SK-N-SH (cell line): ENCODE measurements at regions not wholly inside any gene's neighbourhood (a gene's known extent, or its start where the extent isn't known, plus 50 kb on each side); places are given as distances from the start of the nearest gene placed in this dataset.

Experiments
- CTCF ChIA-PET: fragments of 300-600, 350-600 bp; formaldehyde crosslinking; extraction: SDS; loops from one replicate; lab custom pipeline; 2021; lab: Yijun Ruan, JAX
- POLR2A ChIA-PET: fragments of 350-600 bp; sonication (Branson Sonifier 250); formaldehyde crosslinking; extraction: SDS; loops from one replicate; lab custom pipeline; 2020; ENCODE audit warnings: antibody characterized with exemption, inconsistent platforms; lab: Yijun Ruan, JAX
- DNase-seq: peaks from one replicate; pipeline ENCODE4 v3.0.0; 2012
- H2AFZ ChIP-seq: fragments of 200-600 bp; sonication (generic); 2 replicates; pipeline ENCODE4 v1.8.1; 2016; ENCODE audit warnings: antibody characterized with exemption, mild to moderate bottlenecking, low read depth
- H3F3A ChIP-seq: fragments of 200-600 bp; sonication (generic); replicated peaks from 2 replicates; pipeline ENCODE3; 2016; ENCODE audit warnings: antibody characterized with exemption, mild to moderate bottlenecking; ENCODE audit not compliant: insufficient read depth
- H3K27ac ChIP-seq, 2 experiments: fragments of 200-500 bp in 1 of 2; fragments of 200-600 bp in 1 of 2; sonication (Bioruptor generic) in 1 of 2; sonication (generic), shearing (Covaris generic) in 1 of 2; 2 replicates each; pipeline versions ENCODE4 v1.5.1 to v1.6.1; 2014 to 2016; ENCODE audit warnings: low read depth in 2 of 2, inconsistent platforms in 1 of 2, low read length in 1 of 2, mild to moderate bottlenecking in 1 of 2, mixed read lengths in 1 of 2
- H3K27me3 ChIP-seq: fragments of 200-600 bp; sonication (generic), shearing (Covaris generic); 2 replicates; pipeline ENCODE4 v1.6.1; 2016; ENCODE audit warnings: mixed run types; ENCODE audit not compliant: insufficient read depth
- H3K36me3 ChIP-seq, 2 experiments: fragments of 200-500 bp in 1 of 2; fragments of 200-600 bp in 1 of 2; sonication (Bioruptor generic) in 1 of 2; sonication (generic) in 1 of 2; replicated peaks in 1 of 2; 2 replicates each; pipeline versions ENCODE3 to v1.5.1; 2014 to 2016; ENCODE audit warnings: low read length in 1 of 2, mild to moderate bottlenecking in 1 of 2; ENCODE audit not compliant: insufficient read depth in 2 of 2, control insufficient read depth in 1 of 2
- H3K4me1 ChIP-seq, 2 experiments: fragments of 200-500 bp in 1 of 2; fragments of 200-600 bp in 1 of 2; sonication (Bioruptor generic) in 1 of 2; sonication (generic), shearing (Covaris generic) in 1 of 2; 2 replicates each; pipeline versions ENCODE4 v1.5.1 to v1.6.1; 2014 to 2016; ENCODE audit warnings: low read depth in 1 of 2, low read length in 1 of 2, mixed run types in 1 of 2; ENCODE audit not compliant: insufficient read depth in 2 of 2, control insufficient read depth in 1 of 2
- H3K4me2 ChIP-seq: fragments of 200-600 bp; sonication (generic), shearing (Covaris generic); 2 replicates; pipeline ENCODE4 v1.6.1; 2017; ENCODE audit warnings: mixed run types
- H3K4me3 ChIP-seq, 2 experiments: fragments of 200-500 bp in 1 of 2; fragments of 200-600 bp in 1 of 2; sonication (Bioruptor generic) in 1 of 2; sonication (generic), shearing (Covaris generic) in 1 of 2; 2 replicates each; pipeline versions ENCODE4 v1.5.1 to v1.8.1; 2014 to 2016; ENCODE audit warnings: low read depth in 2 of 2, inconsistent platforms in 1 of 2, low read length in 1 of 2, mild to moderate bottlenecking in 1 of 2, mixed read lengths in 1 of 2, moderate library complexity in 1 of 2
- H3K79me2 ChIP-seq: fragments of 200-600 bp; sonication (generic); 2 replicates; pipeline ENCODE4 v1.8.1; 2017; ENCODE audit warnings: mild to moderate bottlenecking; ENCODE audit not compliant: insufficient read depth
- H3K9ac ChIP-seq: fragments of 200-600 bp; sonication (generic); 2 replicates; pipeline ENCODE4 v1.6.1; 2017; ENCODE audit warnings: mixed run types
- H3K9me2 ChIP-seq: fragments of 200-600 bp; sonication (generic); 2 replicates; pipeline ENCODE4 v1.6.1; 2017; ENCODE audit warnings: mixed run types
- H3K9me3 ChIP-seq: fragments of 200-600 bp; sonication (generic); 2 replicates; pipeline ENCODE4 v1.6.1; 2017; ENCODE audit warnings: mixed run types, mild to moderate bottlenecking, moderate library complexity
- H4K20me1 ChIP-seq: fragments of 200-600 bp; sonication (generic); 2 replicates; pipeline ENCODE4 v1.6.1; 2017; ENCODE audit warnings: mild to moderate bottlenecking, mixed run types; ENCODE audit not compliant: insufficient read depth
- CHD2 ChIP-seq: fragments of 150-350 bp; IDR thresholded peaks from 2 replicates; pipeline ENCODE4 v1.6.1; 2018; ENCODE audit warnings: low read length; ENCODE audit not compliant: partially characterized antibody
- FOSL2 ChIP-seq: IDR thresholded peaks from 2 replicates; pipeline ENCODE4 v1.4.0; 2012; ENCODE audit warnings: low read depth, mild to moderate bottlenecking, moderate library complexity, borderline replicate concordance
- FOXJ3 ChIP-seq: sonication (generic); formaldehyde crosslinking; IDR thresholded peaks from 2 replicates; pipeline ENCODE4 v1.5.1; 2020; ENCODE audit warnings: mild to moderate bottlenecking, missing genetic modification reagents
- GABPA ChIP-seq: IDR thresholded peaks from 2 replicates; pipeline ENCODE4 v1.4.0; 2012; ENCODE audit warnings: low read depth, mild to moderate bottlenecking
- GATA2 ChIP-seq: sonication (generic); formaldehyde crosslinking; IDR thresholded peaks from 2 replicates; pipeline ENCODE4 v1.5.0; 2020; ENCODE audit warnings: mild to moderate bottlenecking, missing genetic modification reagents
- JUND ChIP-seq: IDR thresholded peaks from 2 replicates; pipeline ENCODE4 v1.4.0; 2012
- NFIC ChIP-seq: IDR thresholded peaks from 2 replicates; pipeline ENCODE4 v1.4.0; 2012; ENCODE audit warnings: borderline replicate concordance
- RCOR1 ChIP-seq: fragments of 150-350 bp; IDR thresholded peaks from 2 replicates; pipeline ENCODE4 v1.6.1; 2017; ENCODE audit warnings: antibody characterized with exemption, low read length
- RFX5 ChIP-seq: IDR thresholded peaks from 2 replicates; pipeline ENCODE4 v1.6.1; 2012; ENCODE audit warnings: mild to moderate bottlenecking, improper control_type of control experiment, low read length
- SIN3A ChIP-seq: IDR thresholded peaks from 2 replicates; pipeline ENCODE4 v1.6.1; 2012; ENCODE audit warnings: low read depth, mild to moderate bottlenecking, low read length, moderate library complexity, borderline replicate concordance
- TAF1 ChIP-seq: IDR thresholded peaks from 2 replicates; pipeline ENCODE4 v1.6.1; 2012; ENCODE audit warnings: low read depth, mild to moderate bottlenecking, low read length, moderate library complexity, borderline replicate concordance
- TCF12 ChIP-seq: IDR thresholded peaks from 2 replicates; pipeline ENCODE4 v1.4.0; 2012
- TEAD4 ChIP-seq: IDR thresholded peaks from 2 replicates; pipeline ENCODE4 v1.4.0; 2012; ENCODE audit warnings: mild to moderate bottlenecking, borderline replicate concordance; ENCODE audit not compliant: insufficient read depth
- WGBS: methylation state at CpG from one replicate; pipeline ENCODE4 v1.1.6; 2017; ENCODE audit warnings: low lambda C conversion rate; 5-methylcytosine and 5-hydroxymethylcytosine counted together
- TF ChIP-seq, protein P1 (sequence below): IDR thresholded peaks from 2 replicates; pipeline ENCODE4 v1.4.0; 2012; ENCODE audit warnings: low read depth
- TF ChIP-seq, protein P2 (sequence below): IDR thresholded peaks from 2 replicates; pipeline ENCODE4; 2012
- TF ChIP-seq, protein P3 (sequence below): fragments of 200-600 bp; sonication (generic); IDR thresholded peaks from 2 replicates; pipeline ENCODE4 v1.6.1; 2017; ENCODE audit warnings: antibody characterized with exemption, mild to moderate bottlenecking, moderate library complexity
- TF ChIP-seq, protein P4 (sequence below): fragments of 150-350 bp; IDR thresholded peaks from 2 replicates; pipeline ENCODE4 v1.6.1; 2017; ENCODE audit warnings: antibody characterized with exemption, low read length, low read depth, borderline replicate concordance

DNA sequence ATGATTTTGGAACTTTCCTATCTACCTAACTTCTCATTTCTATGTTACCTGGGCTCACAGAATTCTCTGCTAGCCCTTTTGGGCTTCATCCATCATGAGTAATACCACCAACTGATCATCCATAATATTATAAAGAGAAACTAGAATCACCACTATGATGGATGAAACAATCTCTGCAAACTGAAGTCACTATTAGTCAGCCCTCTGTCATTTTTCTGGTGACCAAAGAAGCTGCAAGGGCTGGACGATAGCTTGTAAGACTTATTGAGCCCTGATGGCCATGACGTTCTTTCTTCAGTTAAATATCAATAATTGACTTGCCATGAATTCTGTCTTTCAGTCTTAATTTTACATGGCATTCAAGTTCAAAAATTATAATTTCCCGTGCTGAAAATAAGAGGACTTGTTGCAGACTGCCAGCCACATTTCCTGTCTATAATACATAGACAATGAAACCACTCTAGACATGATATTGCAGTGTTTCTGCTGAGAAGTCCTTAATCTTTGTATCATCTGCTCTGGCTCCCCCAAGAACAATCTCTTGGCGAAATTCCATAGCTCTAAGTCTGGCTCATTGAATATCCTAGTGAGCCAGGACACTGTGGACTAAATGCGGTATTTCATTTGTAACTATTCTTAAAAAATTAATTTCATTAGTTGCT lies 655.0 kb upstream of the CAMK1G start:
- Histone ChIP-seq H3K9me2 (no peaks in the 10 kb centered on the region), H3K4me3 (no peak overlapping the region), H3F3A (peaks cover 18% of the 10 kb centered on the region), H4K20me1 (no peaks in the 10 kb centered on the region), H3K27ac (peak overlapping the region in 1 of 2 experiments; percentile 49; a peak in 3 of 4 replicates), H2AFZ (no peak overlapping the region), H3K79me2 (no peaks in the 10 kb centered on the region), H3K9ac (no peak overlapping the region), H3K9me3 (no peaks in the 10 kb centered on the region), H3K36me3 (no peaks in the 10 kb centered on the region), H3K4me1 (peaks cover 10 to 12% of the 10 kb centered on the region in 2 experiments), H3K27me3 (no peaks in the 10 kb centered on the region), H3K4me2 (peak overlapping the region; percentile 48; the same call in 1 of the 2 replicates)
- CTCF ChIA-PET = interaction anchor here (1.1 kb wide), 1 partner anchor 9 kb away, joined by 3 read pairs; no protein-coding TSS in a partner anchor
- TF ChIP-seq CHD2 (no peak), TEAD4 (no peak), JUND (0 out of 2 replicates have a peak, but pooled peaks have one; percentile 10), TCF12 (0 out of 2 replicates have a peak, but pooled peaks have one; percentile 5), SIN3A (no peak), RCOR1 (no peak), GABPA (no peak), TAF1 (no peak), FOSL2 (no peak), NFIC (no peak), GATA2 (no peak), FOXJ3 (CRISPR knock-in tag) (no peak), RFX5 (no peak)
- TF ChIP-seq, protein P1, sequence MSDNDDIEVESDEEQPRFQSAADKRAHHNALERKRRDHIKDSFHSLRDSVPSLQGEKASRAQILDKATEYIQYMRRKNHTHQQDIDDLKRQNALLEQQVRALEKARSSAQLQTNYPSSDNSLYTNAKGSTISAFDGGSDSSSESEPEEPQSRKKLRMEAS = no peak
- TF ChIP-seq, protein P2, sequence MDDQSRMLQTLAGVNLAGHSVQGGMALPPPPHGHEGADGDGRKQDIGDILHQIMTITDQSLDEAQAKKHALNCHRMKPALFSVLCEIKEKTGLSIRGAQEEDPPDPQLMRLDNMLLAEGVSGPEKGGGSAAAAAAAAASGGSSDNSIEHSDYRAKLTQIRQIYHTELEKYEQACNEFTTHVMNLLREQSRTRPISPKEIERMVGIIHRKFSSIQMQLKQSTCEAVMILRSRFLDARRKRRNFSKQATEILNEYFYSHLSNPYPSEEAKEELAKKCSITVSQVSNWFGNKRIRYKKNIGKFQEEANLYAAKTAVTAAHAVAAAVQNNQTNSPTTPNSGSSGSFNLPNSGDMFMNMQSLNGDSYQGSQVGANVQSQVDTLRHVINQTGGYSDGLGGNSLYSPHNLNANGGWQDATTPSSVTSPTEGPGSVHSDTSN = peak; percentile 47
- TF ChIP-seq, protein P3, sequence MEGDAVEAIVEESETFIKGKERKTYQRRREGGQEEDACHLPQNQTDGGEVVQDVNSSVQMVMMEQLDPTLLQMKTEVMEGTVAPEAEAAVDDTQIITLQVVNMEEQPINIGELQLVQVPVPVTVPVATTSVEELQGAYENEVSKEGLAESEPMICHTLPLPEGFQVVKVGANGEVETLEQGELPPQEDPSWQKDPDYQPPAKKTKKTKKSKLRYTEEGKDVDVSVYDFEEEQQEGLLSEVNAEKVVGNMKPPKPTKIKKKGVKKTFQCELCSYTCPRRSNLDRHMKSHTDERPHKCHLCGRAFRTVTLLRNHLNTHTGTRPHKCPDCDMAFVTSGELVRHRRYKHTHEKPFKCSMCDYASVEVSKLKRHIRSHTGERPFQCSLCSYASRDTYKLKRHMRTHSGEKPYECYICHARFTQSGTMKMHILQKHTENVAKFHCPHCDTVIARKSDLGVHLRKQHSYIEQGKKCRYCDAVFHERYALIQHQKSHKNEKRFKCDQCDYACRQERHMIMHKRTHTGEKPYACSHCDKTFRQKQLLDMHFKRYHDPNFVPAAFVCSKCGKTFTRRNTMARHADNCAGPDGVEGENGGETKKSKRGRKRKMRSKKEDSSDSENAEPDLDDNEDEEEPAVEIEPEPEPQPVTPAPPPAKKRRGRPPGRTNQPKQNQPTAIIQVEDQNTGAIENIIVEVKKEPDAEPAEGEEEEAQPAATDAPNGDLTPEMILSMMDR = no peak
- TF ChIP-seq, protein P4, sequence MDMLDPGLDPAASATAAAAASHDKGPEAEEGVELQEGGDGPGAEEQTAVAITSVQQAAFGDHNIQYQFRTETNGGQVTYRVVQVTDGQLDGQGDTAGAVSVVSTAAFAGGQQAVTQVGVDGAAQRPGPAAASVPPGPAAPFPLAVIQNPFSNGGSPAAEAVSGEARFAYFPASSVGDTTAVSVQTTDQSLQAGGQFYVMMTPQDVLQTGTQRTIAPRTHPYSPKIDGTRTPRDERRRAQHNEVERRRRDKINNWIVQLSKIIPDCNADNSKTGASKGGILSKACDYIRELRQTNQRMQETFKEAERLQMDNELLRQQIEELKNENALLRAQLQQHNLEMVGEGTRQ = no peak
- DNase-seq = no peak
- 57% methylated on average over 5 of the region's 5 CpGs for WGBS
- POLR2A ChIA-PET = no interaction called here
